Activated B cell treated with CpG ODN at 0.5 μM for 24 hours (primary cell): ENCODE measurements at regions not wholly inside any gene's neighbourhood (a gene's known extent, or its start where the extent isn't known, plus 50 kb on each side); places are given as distances from the start of the nearest gene placed in this dataset.

Experiments used
- ATAC-seq: fragments of 200-7000 bp; cut with Tn5 transposase; one replicate; pipeline ENCODE4 v1.10.0; 2021; ENCODE audit warnings: low read depth, mild to moderate bottlenecking, moderate library complexity
- CTCF ChIA-PET: fragments of 350-600 bp; sonication (Branson Sonifier 250); formaldehyde crosslinking; loops from one replicate; lab custom pipeline; 2021; ENCODE audit warnings: antibody characterized with exemption; lab: Charles Lee
- POLR2A ChIA-PET: fragments of 350-600 bp; sonication (Branson Sonifier 250); formaldehyde crosslinking; loops from one replicate; lab custom pipeline; 2021; ENCODE audit warnings: antibody characterized with exemption; lab: Charles Lee
- DNase-seq: peaks from one replicate; pipeline ENCODE4 v3.0.0; 2022
- H3K27ac Mint-ChIP-seq: one replicate; pipeline ENCODE4 v1.8.0; 2020; ENCODE audit warnings: mixed read lengths
- H3K27me3 Mint-ChIP-seq: one replicate; pipeline ENCODE4 v1.8.0; 2021; ENCODE audit warnings: mixed read lengths
- H3K36me3 Mint-ChIP-seq: one replicate; pipeline ENCODE4 v1.8.0; 2021; ENCODE audit warnings: low read depth, mixed read lengths
- H3K4me1 Mint-ChIP-seq: one replicate; pipeline ENCODE4 v1.8.0; 2021; ENCODE audit warnings: mixed read lengths
- H3K4me3 Mint-ChIP-seq: one replicate; pipeline ENCODE4 v1.8.0; 2020; ENCODE audit warnings: mild to moderate bottlenecking, mixed read lengths
- H3K9me3 Mint-ChIP-seq: one replicate; pipeline ENCODE4 v1.8.0; 2020; ENCODE audit warnings: mixed read lengths
- CTCF ChIP-seq: fragments of 200-600 bp; IDR thresholded peaks from one replicate; pipeline ENCODE4 v1.8.0; 2022; ENCODE audit warnings: antibody characterized with exemption, mild to moderate bottlenecking
- intact Hi-C: fragments of 100-400 bp; cut with micrococcal nuclease; formaldehyde crosslinking; loops from one replicate; pipeline ENCODE4 v1.15.1; 2024

GRCh38 chr7:3106361-3106826 is 62.7 kb upstream of the CARD11 start:
- Mint-ChIP-seq H3K36me3 (no peaks in the 10 kb centered on the region), H3K4me1 (no peaks in the 10 kb centered on the region), H3K27me3 (peaks cover 9% of the 10 kb centered on the region), H3K9me3 (peaks cover 4% of the 10 kb centered on the region), H3K27ac (no peak overlapping the region), H3K4me3 (no peak overlapping the region)
- intact Hi-C loops: no loop called here
- TF ChIP-seq CTCF: no peak
- no peak for ATAC-seq
- no peak for DNase-seq
- ChIA-PET POLR2A (no interaction called here), CTCF (no interaction called here)

- ATAC-seq: no peak
- CTCF ChIA-PET: no interaction called here
Observed at GRCh38 chr7:3107228-3107763, 63.6 kb upstream of the CARD11 start.

GRCh38 chr7:3107889-3108570 is 64.4 kb upstream of the CARD11 start:
- H3K4me1 Mint-ChIP-seq: peaks cover 4% of the 10 kb centered on the region
- H3K27me3 Mint-ChIP-seq: peaks cover 11% of the 10 kb centered on the region
- no peak for TF ChIP-seq CTCF
- no peak overlapping the region for H3K4me3 Mint-ChIP-seq
- H3K36me3 Mint-ChIP-seq: no peaks in the 10 kb centered on the region
- intact Hi-C loops: no loop called here
- ChIA-PET CTCF (no interaction called here), POLR2A (no interaction called here)
- H3K9me3 Mint-ChIP-seq: peaks cover 4% of the 10 kb centered on the region
- no peak overlapping the region for H3K27ac Mint-ChIP-seq
- ATAC-seq (no peak), DNase-seq (no peak)

More at GRCh38 chr7:3107228-3107763, 63.6 kb upstream of the CARD11 start:
- intact Hi-C loops: no loop called here
- H3K4me3 Mint-ChIP-seq: no peak overlapping the region
- H3K4me1 Mint-ChIP-seq: no peaks in the 10 kb centered on the region
- H3K36me3 Mint-ChIP-seq: no peaks in the 10 kb centered on the region
- POLR2A ChIA-PET: no interaction called here
- H3K27ac Mint-ChIP-seq: no peak overlapping the region
- TF ChIP-seq CTCF: no peak
- peaks cover 11% of the 10 kb centered on the region for H3K27me3 Mint-ChIP-seq
- no peak for DNase-seq
- peaks cover 4% of the 10 kb centered on the region for H3K9me3 Mint-ChIP-seq

- Mint-ChIP-seq H3K4me3 (no peak overlapping the region), H3K4me1 (peaks cover 4% of the 10 kb centered on the region), H3K27me3 (peaks cover 11% of the 10 kb centered on the region), H3K9me3 (peaks cover 6% of the 10 kb centered on the region), H3K27ac (no peak overlapping the region), H3K36me3 (no peaks in the 10 kb centered on the region)
- no peak for DNase-seq
- no peak for ATAC-seq
- CTCF ChIA-PET: interaction anchor here (1.2 kb wide), 1 partner anchor 45 kb away, joined by 3 read pairs; no protein-coding TSS in a partner anchor
- POLR2A ChIA-PET: no interaction called here
- no peak for TF ChIP-seq CTCF
- intact Hi-C loops: no loop called here
Observed at GRCh38 chr7:3109311-3109915, 65.7 kb upstream of the CARD11 start.

GRCh38 chr7:3112479-3113134 is 68.9 kb upstream of the CARD11 start:
- TF ChIP-seq CTCF: no peak
- CTCF ChIA-PET: no interaction called here
- POLR2A ChIA-PET: no interaction called here
- H3K27me3 Mint-ChIP-seq: peaks cover 19% of the 10 kb centered on the region
- H3K9me3 Mint-ChIP-seq: peaks cover 2% of the 10 kb centered on the region
- DNase-seq (no peak), ATAC-seq (no peak)
- peaks cover 4% of the 10 kb centered on the region for H3K4me1 Mint-ChIP-seq
- no peaks in the 10 kb centered on the region for H3K36me3 Mint-ChIP-seq
- intact Hi-C loops: no loop called here
- H3K4me3 Mint-ChIP-seq: no peak overlapping the region
- H3K27ac Mint-ChIP-seq: no peak overlapping the region
